ENCODE measurements at regions not wholly inside any gene's neighbourhood (a gene's known extent, or its start where the extent isn't known, plus 50 kb on each side); places are given as distances from the start of the nearest gene placed in this dataset.

DNA sequence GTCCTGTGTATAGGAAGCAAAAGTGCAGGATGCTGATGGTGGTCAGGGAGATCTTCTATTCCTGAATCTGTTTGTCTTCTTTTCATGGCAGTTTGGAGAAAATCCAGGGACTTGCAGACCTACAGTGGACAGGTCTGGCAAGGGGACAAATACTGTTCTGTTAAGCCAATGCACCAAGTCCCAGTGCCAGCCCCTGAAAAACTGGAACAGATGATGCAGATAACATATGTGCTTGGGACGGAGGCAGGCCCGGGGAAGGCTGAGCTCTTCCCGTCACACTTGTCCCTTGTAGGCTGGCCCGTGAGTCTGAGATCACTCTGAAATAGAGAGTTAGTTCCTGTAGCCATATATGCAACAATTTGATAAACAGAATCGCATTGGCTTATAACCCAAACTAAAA lies 265.7 kb downstream of the MTRR start:
- Mint-ChIP-seq H3K9me3 (ENCODE audit: low read depth) (no peaks in the 10 kb centered on the region), H3K27ac (no peak overlapping the region), H3K4me3 (no peak overlapping the region), H3K36me3 (no peaks in the 10 kb centered on the region), H3K4me1 (no peaks in the 10 kb centered on the region), H3K27me3 (no peaks in the 10 kb centered on the region)
- ATAC-seq: no peak
- CTCF ChIA-PET: no interaction called here
- DNase-seq: no peak

DNA sequence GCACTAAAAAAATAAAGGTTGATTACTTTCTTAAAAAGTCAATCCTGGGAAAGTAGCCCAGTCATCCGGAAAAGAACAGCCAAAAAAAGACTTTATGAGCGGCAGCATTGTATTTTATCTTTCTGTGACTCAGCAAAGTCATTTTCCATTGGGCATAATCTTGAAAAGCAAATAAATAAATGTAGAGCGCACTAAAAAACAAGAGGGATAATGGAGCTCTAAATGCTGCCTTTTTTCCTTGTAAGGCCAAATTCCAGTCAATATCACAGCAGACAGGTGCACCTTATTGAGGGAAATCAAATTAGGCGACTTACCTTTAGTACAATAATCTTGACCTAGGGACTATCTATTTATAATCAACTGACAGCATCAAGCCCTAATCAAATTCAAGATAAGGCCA lies 266.8 kb downstream of the MTRR start:
- DNase-seq (no peak), ATAC-seq (no peak)
- H3K9me3 Mint-ChIP-seq (ENCODE audit: low read depth): no peaks in the 10 kb centered on the region
- CTCF ChIA-PET: no interaction called here
- H3K4me1 Mint-ChIP-seq: no peaks in the 10 kb centered on the region
- H3K27me3 Mint-ChIP-seq: no peaks in the 10 kb centered on the region
- no peak overlapping the region for H3K4me3 Mint-ChIP-seq
- no peak overlapping the region for H3K27ac Mint-ChIP-seq
- no peaks in the 10 kb centered on the region for H3K36me3 Mint-ChIP-seq

DNA sequence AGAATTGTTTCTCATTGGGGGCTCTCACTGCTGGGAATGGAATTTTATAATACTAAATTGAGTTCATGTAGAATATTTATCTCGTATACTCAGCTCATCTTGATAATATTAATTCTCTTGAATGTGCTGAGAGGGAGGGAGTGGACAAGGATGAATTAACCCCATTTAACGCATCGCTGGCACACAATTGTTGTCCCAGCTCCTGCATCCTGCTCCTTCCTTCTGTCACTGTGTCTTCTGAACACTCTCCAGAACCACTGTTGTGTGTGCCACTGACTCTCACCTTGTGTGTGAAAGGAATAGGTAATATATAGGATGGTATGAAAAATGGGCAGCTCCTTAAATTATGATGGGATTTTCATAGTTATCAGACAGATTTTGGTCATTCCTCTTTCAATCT lies 267.3 kb downstream of the MTRR start:
- no peak for DNase-seq
- Mint-ChIP-seq H3K4me3 (no peak overlapping the region), H3K36me3 (no peaks in the 10 kb centered on the region), H3K27ac (no peak overlapping the region), H3K9me3 (ENCODE audit: low read depth) (no peaks in the 10 kb centered on the region), H3K4me1 (no peaks in the 10 kb centered on the region), H3K27me3 (no peaks in the 10 kb centered on the region)
- CTCF ChIA-PET: no interaction called here
- ATAC-seq: no peak

DNA sequence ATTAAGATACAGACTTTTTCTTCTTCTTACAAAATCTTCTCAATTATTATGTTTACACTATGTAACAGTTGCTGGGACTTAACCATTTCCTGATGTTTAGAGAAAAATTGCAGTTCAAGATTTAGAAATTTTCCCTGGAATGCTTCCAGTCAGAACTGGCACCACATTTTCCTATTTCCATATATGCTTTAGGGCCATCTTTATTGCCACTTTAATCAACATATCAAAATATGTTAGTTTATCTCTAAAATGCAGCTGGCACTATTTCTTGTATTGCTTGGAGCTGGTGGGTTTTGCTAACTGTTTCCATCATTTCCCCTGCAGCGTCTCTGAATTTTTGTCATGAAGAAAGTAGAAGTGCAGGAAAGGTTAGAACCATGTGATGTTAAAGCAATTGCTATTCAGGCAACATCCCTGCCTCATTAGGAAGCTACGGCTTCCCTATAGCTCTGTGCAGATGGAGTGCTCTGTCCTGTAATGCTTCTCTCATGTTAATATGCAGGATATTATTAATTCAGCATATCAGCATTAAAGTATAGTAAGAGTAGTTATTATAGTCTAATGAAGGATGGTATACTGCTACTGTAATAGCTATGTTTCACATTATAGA lies 269.1 kb downstream of the MTRR start:
- CTCF ChIA-PET: no interaction called here
- H3K27me3 Mint-ChIP-seq: no peaks in the 10 kb centered on the region
- DNase-seq (no peak), ATAC-seq (no peak)
- no peak overlapping the region for H3K4me3 Mint-ChIP-seq
- H3K36me3 Mint-ChIP-seq: no peaks in the 10 kb centered on the region
- no peak overlapping the region for H3K27ac Mint-ChIP-seq
- no peaks in the 10 kb centered on the region for H3K4me1 Mint-ChIP-seq
- H3K9me3 Mint-ChIP-seq (ENCODE audit: low read depth): no peaks in the 10 kb centered on the region

DNA sequence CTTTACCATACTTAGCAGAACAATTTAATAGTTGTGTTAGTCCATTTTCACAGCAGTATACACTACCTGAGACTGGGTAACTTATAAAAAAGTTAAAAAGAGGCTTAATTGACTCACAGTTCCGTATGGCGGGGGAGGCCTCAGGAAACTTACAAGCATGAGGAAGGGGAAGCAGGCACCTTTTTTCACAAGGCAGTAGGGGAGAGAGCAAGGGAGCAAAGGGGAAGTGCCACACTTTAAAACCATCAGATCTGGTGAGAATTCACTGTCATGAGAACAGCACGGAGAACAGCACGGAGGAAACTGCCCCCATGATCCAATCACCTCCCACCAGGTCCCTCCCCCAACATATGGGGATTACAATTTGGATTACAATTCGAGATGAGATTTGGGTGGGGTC lies 269.9 kb downstream of the MTRR start:
- CTCF ChIA-PET: no interaction called here
- H3K4me3 Mint-ChIP-seq: no peak overlapping the region
- DNase-seq (no peak), ATAC-seq (no peak)
- H3K4me1 Mint-ChIP-seq: no peaks in the 10 kb centered on the region
- no peaks in the 10 kb centered on the region for H3K27me3 Mint-ChIP-seq
- H3K9me3 Mint-ChIP-seq (ENCODE audit: low read depth): no peaks in the 10 kb centered on the region
- no peak overlapping the region for H3K27ac Mint-ChIP-seq
- H3K36me3 Mint-ChIP-seq: no peaks in the 10 kb centered on the region

DNA sequence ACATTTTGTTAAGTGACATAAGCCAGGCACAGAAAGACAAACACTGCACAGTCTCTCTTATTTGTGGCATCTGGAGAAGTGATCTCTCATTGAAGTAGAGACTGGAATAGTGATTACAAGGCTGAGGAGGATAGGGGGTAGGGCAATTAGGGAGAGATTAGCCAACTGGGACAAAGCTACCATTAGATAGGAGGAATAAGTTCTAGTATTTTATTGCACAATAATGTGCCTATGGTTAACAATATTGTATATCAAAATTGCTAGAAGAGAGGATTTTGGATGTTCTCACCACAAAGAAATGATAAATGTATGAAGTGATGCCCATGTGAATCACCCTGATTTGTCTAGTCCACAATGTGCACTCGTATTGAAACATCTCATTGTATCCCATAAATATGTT lies 281.8 kb downstream of the MTRR start:
- H3K27me3 Mint-ChIP-seq: no peaks in the 10 kb centered on the region
- H3K4me3 Mint-ChIP-seq: no peak overlapping the region
- no peak for DNase-seq
- no peaks in the 10 kb centered on the region for H3K36me3 Mint-ChIP-seq
- no peaks in the 10 kb centered on the region for H3K4me1 Mint-ChIP-seq
- H3K9me3 Mint-ChIP-seq (ENCODE audit: low read depth): peaks cover 2% of the 10 kb centered on the region
- CTCF ChIA-PET: no interaction called here
- no peak overlapping the region for H3K27ac Mint-ChIP-seq
- ATAC-seq: no peak

DNA sequence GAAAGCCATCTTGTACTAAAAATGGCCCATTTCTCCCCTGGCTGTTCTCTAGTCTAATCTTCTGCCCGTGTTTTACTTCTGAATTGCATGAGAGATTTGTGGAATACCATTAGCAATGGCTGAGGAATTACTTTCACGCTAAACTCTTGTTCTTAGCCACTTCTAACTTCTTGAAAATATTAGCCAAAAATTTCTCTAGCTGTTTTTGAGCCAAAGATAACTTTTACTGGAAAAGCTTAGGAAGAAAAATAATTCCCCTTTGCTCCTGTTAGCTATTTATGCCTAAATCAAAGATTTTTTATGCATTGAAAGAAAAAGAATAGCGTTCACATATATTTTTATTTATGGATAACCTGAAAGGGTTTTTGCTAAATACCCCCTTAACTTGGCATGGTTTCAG lies 287.8 kb downstream of the MTRR start:
- no peak overlapping the region for H3K27ac Mint-ChIP-seq
- no peaks in the 10 kb centered on the region for H3K36me3 Mint-ChIP-seq
- CTCF ChIA-PET: no interaction called here
- H3K4me3 Mint-ChIP-seq: no peak overlapping the region
- no peaks in the 10 kb centered on the region for H3K4me1 Mint-ChIP-seq
- no peak for ATAC-seq
- no peaks in the 10 kb centered on the region for H3K27me3 Mint-ChIP-seq
- no peak for DNase-seq
- H3K9me3 Mint-ChIP-seq (ENCODE audit: low read depth): peaks cover 2% of the 10 kb centered on the region

DNA sequence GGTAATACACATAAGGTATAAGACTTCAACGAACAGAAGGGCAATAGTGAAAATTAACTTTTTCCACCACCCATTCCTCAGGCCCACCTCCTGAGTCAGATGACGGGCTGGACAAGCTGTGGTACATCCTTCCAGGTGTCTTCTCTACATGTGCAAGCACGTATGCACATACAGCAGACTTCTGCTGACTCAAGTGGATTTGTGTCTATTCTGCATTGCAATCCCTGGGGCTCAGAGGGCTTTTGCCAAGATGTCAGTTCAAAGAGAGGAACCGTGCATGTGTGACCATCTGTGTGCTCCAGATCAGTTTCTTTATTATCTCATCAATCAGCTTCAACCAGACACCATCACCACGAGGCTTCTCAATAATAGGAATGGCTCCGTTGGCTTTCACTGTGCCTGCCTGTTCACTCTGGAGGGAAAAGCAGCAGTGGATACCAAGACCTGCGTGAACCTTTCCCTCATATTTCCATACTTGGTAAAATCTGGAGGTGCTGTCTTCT lies 288.4 kb downstream of the MTRR start:
- Mint-ChIP-seq H3K4me1 (no peaks in the 10 kb centered on the region), H3K27me3 (no peaks in the 10 kb centered on the region), H3K36me3 (no peaks in the 10 kb centered on the region), H3K4me3 (no peak overlapping the region), H3K27ac (no peak overlapping the region), H3K9me3 (ENCODE audit: low read depth) (peaks cover 2% of the 10 kb centered on the region)
- no peak for DNase-seq
- CTCF ChIA-PET: no interaction called here
- no peak for ATAC-seq

DNA sequence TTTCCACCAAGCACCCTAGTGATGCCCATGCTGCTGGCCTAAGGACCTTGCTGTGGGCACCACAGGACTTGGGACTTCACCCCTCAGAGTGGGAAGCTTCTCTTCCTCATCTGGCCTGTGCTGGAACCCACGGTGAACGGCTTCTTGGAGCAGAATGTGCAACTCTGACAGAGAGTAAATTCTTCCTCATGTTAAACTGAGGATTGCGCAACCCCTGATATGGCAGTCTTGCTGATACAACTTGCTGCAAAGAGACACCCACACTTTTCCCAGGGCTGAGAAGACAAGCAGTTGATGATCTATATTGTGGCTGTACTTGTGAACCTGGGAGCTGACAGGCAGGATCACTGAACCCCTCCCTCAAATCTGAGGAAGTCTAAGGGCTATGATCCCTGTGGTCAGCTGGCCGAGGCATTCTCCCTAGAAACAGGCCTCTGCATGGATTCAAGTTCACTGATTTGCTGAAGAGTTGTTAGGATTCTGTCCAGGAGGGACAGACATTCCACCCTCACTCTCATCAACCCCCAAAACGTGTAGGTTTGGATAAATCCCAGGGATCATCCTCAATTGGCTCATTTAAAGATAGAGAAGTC lies 307.2 kb downstream of the MTRR start:
- H3K4me3 Mint-ChIP-seq: no peak overlapping the region
- CTCF ChIA-PET: no interaction called here
- no peaks in the 10 kb centered on the region for H3K36me3 Mint-ChIP-seq
- ATAC-seq (no peak), DNase-seq (no peak)
- peaks cover 2% of the 10 kb centered on the region for H3K9me3 Mint-ChIP-seq (ENCODE audit: low read depth)
- H3K27me3 Mint-ChIP-seq: no peaks in the 10 kb centered on the region
- no peak overlapping the region for H3K27ac Mint-ChIP-seq
- no peaks in the 10 kb centered on the region for H3K4me1 Mint-ChIP-seq

DNA sequence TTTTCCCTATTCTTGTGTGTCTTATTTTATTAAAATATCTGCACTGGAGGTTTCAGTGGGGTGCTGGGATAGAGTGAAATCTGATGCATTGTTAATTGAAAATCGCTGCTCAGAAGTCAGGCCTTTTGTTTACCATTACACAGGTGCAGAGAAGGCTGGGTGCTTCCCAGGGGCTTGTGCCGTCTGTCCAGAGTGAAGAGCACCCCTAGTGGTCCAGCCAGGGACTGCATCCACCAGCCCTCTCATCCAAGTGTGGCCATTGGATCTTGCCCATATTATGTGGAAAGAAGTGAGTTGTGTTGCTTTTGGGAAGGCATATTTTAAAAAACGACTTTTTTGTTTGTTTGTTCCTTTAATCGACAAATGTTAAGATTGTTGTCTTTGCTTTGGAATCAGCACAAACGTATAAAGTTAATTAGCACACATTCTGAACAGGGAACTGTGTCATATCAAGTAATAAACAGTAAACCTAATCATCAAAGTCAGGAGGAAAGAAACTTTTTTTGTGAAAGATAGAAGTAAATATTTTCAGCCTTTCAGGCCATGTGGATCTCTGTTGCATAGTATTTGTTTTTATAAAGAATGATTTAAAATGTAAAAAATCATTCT lies 315.6 kb downstream of the MTRR start:
- Mint-ChIP-seq H3K4me3 (no peak overlapping the region), H3K9me3 (ENCODE audit: low read depth) (no peaks in the 10 kb centered on the region), H3K27me3 (no peaks in the 10 kb centered on the region), H3K36me3 (no peaks in the 10 kb centered on the region), H3K27ac (no peak overlapping the region), H3K4me1 (no peaks in the 10 kb centered on the region)
- DNase-seq: no peak
- CTCF ChIA-PET: no interaction called here
- no peak for ATAC-seq

DNA sequence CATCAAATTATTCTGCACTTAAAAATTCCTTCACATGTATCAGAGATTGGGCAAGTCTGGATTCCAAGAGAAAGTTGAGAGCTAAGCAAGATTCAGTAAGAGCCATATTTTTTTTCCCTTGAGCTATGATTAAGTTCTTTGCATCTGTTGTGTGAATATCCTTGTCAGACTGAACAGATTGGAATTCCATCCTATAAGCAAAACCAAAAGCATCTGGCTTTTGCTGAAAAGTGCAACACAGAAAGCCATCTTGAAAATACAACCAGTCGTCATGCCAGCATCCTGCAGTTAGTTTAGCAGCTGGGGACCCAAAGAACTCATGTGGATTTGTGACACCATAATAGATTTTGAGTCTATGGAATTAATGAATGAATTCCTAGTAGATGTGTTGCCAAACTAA lies 316.9 kb downstream of the MTRR start:
- ATAC-seq (no peak), DNase-seq (no peak)
- Mint-ChIP-seq H3K36me3 (no peaks in the 10 kb centered on the region), H3K27me3 (no peaks in the 10 kb centered on the region), H3K4me1 (no peaks in the 10 kb centered on the region), H3K9me3 (ENCODE audit: low read depth) (no peaks in the 10 kb centered on the region), H3K27ac (no peak overlapping the region), H3K4me3 (no peak overlapping the region)
- CTCF ChIA-PET: no interaction called here

DNA sequence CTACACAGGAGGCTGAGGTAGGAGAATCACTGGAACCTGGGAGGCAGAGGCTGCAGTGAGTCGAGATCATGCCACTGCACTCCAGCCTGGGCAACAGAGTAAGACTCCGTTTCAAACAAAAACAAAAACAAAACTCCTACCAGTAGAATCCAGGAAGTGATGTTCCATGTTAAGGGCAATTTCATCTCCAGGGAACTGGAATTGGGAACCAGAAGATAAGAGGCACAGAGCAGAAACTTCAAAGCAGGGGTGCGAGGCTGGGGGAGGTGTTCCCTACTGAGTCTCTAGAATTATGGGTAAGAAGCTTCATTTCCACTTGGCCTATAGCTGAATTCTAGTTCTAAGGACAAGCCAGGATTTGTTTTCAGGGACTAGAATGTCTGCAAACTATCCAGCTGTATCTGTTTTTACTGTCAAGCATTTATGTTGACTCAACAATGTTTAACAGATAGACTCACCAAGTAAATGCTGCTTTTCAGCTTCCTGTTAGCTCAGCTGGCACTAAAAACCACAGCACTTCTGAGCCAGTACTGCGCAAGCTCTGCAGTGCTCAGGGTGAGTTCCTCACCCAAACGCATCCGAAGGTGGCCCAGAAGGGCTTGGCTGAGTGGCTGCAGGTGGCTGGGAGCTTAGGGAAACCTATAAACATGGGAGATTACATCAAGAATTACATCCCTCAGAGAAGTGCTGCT lies 320.1 kb downstream of the MTRR start:
- Mint-ChIP-seq H3K27me3 (no peaks in the 10 kb centered on the region), H3K9me3 (ENCODE audit: low read depth) (peaks cover 2% of the 10 kb centered on the region), H3K27ac (no peak overlapping the region), H3K4me1 (no peaks in the 10 kb centered on the region), H3K4me3 (no peak overlapping the region), H3K36me3 (no peaks in the 10 kb centered on the region)
- CTCF ChIA-PET: no interaction called here
- DNase-seq: no peak
- no peak for ATAC-seq

DNA sequence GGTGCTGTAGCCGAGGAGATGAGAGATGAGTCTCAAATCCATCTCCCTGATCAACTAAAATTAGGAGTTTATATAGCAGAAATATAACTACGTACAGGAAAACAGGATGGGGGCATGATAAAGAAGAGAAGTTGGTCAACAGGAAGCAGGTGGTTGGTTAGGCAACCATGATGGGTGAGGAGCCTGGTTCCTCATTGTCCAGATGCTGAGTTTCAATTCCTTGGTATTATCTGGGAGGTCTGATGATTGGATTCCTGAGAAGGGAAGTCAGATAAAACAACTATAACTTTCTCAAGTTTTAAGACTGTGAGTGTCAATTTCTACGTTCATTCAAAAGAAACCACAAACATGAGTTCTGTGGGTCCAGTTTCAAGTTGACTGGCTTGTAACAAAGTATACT lies 323.9 kb downstream of the MTRR start:
- Mint-ChIP-seq H3K4me3 (no peak overlapping the region), H3K9me3 (ENCODE audit: low read depth) (peaks cover 4% of the 10 kb centered on the region), H3K36me3 (no peaks in the 10 kb centered on the region), H3K27ac (no peak overlapping the region), H3K27me3 (no peaks in the 10 kb centered on the region), H3K4me1 (no peaks in the 10 kb centered on the region)
- DNase-seq (no peak), ATAC-seq (no peak)
- CTCF ChIA-PET: no interaction called here

DNA sequence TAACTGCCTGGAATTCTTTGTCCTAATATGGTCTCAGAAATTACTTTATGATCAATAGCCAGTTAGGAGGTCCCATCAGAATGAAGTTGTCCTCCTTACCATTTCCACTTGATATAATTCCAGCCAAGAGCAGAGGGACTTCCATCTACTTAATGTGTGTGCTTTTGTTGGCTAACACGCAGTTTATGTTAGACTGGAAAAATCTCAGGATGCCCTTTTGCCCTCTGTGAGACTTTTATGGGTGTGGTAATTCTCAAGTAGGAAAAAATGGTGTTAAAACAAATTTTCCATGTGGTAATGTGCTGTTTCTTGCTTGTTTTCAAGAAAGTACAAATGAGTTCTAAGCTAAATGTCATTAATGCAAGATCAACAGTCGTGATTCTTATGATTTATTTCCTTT lies 327.1 kb downstream of the MTRR start:
- no peak overlapping the region for H3K27ac Mint-ChIP-seq
- H3K27me3 Mint-ChIP-seq: no peaks in the 10 kb centered on the region
- H3K9me3 Mint-ChIP-seq (ENCODE audit: low read depth): peaks cover 6% of the 10 kb centered on the region
- ATAC-seq (no peak), DNase-seq (no peak)
- no peaks in the 10 kb centered on the region for H3K4me1 Mint-ChIP-seq
- H3K36me3 Mint-ChIP-seq: no peaks in the 10 kb centered on the region
- CTCF ChIA-PET: no interaction called here
- no peak overlapping the region for H3K4me3 Mint-ChIP-seq

Data from activated CD8-positive, alpha-beta memory T cell treated with anti-CD3 and anti-CD28 coated beads, Interleukin-2, amount 10 ng/mL, durations not matched to agents 7 days and 5 days (primary cell).